GM18498 (cell line): ENCODE measurements at regions not wholly inside any gene's neighbourhood (a gene's known extent, or its start where the extent isn't known, plus 50 kb on each side); places are given as distances from the start of the nearest gene placed in this dataset.

Source experiments
- ATAC-seq: cut with Tn5 transposase; IDR thresholded peaks from one replicate; pipeline ENCODE4 v1.9.1; 2021; ENCODE audit warnings: mild to moderate bottlenecking, moderate library complexity; ENCODE audit not compliant: unreplicated experiment

GRCh38 chr4:63817196-63817865 is 591.9 kb downstream of the TECRL start:
- no peak for ATAC-seq

DNA sequence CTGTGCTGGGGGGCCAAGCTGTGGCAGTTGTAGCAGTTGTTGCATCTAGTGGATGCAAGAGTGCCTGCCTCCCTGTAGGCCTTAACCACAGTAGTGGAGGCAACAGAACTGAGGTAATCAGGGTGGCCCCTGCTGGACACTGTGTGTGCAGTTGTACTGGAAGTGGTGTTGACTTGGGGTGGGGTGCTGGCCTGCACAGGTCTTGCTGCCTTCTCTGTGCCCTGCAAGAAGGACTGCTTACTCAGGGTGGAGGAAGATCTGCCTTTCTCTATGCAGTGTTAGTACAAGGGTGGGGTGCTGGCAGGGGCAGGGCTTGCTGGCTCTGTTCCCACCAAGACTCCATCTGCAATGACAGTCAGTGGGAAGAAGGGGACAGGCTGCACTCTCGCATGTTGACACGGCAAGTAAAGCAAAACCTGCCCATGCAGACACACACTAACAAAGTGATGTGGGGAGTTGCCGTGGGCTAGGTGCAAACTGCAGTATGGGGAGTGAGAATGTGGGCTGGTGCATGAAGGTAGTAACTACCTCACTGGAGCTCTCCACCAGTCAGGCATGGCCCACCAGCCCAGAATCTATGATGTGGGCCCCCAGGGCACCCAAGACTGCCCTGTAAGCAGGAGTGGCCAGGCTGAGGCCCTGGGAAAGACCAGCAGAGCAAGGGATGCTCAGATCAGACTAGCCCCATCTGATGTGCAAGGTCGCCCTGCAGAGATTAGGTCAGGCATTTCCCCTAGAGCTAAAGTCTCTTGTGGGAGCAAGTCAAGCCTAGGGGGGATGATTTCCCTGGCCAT is 594.9 kb downstream of the TECRL start:
- no peak for ATAC-seq

DNA sequence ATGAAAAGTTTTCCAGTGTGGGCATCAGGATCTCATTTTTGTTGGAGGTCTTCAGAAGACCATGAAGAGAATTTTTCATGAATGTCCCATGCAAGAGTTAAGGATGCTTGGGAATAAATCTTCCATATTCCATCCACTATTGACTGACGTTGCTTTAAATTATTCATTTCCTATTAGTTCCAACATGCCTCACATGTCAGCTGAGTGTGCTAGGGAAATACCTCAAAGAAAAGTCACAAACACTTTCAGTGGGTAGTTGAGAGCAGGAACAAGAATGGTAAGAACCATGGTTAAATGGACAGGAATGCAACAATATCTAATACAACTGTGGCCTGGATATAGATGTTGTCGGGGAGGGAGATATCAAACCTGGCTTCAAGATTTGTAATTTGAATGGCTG is 610.1 kb downstream of the TECRL start:
- ATAC-seq = no peak

- ATAC-seq = no peak
Observed at GRCh38 chr4:63795301-63795700, 613.9 kb downstream of the TECRL start.

GRCh38 chr4:63790377-63790776 is 618.9 kb downstream of the TECRL start:
- ATAC-seq = no peak

DNA sequence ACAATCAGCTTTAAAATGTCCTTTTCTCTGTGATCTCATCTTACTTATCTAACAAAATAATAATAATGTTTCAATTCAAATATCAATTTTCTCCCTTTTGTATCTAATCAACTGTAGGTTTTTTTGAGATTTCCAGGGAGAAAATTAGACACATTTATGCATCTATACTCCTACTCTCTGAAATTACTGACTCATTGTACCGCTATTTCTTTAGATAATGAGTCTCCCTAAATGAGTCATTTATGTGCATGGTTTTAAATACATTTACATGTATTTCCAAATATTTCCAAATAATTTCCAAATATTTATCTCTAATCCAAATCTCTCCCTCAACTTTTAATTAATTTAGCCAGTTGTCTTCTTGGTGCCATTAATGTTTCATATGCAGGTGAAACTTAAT is 621.0 kb downstream of the TECRL start:
- no peak for ATAC-seq

GRCh38 chr4:63787326-63787725 is 621.9 kb downstream of the TECRL start:
- ATAC-seq = no peak

GRCh38 chr4:63786171-63786570 is 623.1 kb downstream of the TECRL start:
- ATAC-seq = no peak

DNA sequence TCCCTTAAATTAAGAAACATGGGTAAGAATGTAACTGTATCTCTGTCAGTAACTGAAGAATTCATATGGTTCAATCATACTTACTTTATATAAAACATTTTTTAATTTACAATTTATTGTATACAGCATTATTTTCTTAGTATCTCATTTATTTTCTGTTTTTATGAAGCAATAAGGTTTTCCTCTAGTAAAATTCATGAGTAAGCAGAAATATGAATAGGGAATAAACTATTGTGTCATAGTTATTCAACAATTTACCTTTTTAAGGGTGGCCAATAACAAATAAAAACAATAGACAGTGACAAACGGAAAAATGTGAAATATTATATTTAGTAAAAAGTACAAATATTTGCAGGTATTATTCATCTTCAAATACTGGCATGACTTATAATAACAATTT is 624.4 kb downstream of the TECRL start:
- no peak for ATAC-seq

DNA sequence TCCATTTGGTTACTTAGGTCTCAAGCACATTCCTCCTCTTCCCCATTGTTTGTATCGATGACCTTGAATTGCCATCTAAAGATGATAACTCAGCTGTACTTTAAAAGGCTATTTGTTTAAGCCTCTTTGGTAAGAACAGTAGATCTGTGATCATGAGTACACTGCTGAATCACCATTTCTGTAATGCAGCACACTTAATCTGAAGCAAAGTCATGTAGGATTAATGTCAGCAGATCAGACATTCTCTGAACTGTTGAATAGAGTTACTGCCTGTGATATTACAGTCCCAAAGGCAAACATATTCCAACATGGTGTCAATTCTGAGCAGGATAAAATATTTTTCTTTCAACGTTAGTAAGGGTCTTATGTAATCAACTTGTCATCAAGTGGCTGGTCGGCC is 631.6 kb downstream of the TECRL start:
- no peak for ATAC-seq

DNA sequence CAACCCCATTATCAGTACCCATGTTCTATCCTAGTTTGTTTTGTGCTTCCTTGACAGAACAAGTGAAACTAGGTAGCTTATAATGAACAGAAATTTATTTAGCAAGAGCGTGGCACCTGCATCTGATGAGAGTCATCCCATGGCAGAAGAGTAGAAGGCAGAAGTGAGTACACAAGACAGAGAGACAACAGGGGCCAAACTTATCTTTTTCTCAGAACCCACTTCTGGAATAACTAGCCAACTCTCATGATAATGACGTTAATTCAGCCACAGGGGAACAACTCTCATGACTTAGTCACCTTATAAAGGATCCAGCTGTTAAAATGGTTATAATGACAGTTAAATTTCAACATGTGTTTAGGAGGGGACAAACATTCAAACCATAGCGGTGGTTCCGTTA is 644.9 kb downstream of the TECRL start:
- ATAC-seq = no peak

DNA sequence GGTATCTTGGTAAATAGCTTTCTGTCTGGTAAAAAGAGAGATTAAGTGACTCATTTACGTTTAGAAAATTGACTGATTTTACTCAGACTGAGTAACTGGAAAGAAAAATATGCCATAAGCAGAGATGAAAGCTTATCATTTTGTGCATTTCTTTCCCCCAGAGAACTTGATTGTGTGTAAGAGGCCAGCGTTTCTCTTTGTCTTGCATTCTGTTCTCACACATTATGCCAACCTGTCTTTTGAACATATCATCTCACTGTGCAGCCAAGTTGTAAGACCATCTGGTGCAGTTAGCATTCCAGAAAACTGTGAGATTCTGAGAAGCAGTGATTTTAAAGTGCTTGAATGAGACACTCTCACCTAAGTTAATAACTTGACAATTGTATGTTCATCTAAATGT is 651.3 kb downstream of the TECRL start:
- ATAC-seq = no peak

DNA sequence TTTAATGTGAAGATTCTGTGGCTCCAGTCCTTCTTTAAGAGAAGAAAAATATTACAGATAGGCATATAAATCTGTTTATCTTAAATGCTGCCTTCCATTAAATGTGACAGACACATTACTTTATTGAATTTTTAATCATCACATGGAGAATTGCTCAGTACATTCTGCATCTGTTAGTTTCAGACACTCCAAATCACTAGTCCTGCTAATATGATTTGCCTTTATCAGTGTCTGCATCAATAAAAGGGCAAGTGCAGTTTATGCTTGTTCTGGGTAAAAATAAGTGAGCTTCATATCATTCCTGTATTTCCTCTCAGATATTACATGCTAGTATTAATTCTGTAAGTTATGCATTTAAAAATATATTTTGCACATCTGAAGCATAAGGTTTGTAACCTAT is 666.4 kb downstream of the TECRL start:
- no peak for ATAC-seq

DNA sequence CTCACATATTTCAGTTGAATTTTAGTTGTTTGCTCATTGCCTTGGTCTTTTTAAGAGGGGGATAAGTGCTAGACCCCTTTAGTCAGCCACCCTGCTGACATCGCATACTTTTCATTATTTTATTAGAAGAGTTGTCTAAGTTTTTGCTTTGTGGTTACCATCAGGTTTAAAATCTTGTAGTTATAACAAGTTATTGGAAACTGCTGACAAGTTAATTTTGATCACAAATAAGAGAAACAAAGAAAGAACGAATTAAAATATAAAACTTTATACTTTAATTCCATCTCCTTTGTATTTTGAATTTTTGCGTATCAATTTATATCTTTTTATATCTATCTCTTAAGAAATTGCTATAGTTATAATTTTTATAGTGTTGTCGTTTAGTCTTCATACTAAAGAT is 679.7 kb downstream of the TECRL start:
- no peak for ATAC-seq

- no peak for ATAC-seq
Observed at GRCh38 chr4:63728480-63729177, 680.6 kb downstream of the TECRL start.

DNA sequence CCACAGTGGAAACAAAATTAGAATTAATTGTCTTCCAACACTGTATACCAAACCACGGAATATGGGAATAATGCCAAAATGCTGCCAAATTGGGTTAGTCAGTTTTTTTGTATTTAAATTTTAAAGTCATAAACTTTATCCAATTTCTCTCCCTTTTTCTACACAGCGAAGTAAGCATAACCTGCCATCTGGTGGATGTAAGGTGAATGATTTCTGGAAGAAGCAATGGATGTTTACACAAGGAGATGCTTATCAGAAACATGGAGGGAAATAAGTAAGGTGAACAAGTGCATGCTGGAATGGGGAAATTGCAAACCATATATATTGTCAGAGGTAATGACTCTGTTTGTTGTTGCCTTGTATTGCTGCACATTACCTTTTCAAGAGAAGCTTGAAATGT is 691.9 kb downstream of the TECRL start:
- ATAC-seq = no peak

- ATAC-seq = no peak
Observed at GRCh38 chr4:63708661-63709060, 700.6 kb downstream of the TECRL start.

DNA sequence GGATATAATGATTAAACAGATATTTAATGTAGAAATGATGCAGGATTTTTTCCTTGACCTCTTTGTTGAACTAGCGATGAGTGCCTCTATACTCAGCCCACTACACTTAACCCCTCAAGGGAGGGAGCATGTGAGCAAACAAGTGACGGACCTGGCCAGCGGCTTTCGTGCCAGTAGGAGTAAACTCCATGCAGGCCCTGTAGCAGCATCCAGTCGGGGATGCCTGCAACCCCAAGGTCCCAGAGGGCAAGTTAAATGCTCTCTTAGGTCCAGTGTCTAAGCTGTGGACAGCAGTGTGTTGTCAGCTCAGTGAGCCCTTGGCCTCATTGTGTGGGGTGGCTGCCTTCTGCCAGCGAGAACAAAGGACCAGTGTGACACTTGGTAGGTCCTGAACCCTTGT is 708.7 kb downstream of the TECRL start:
- no peak for ATAC-seq

DNA sequence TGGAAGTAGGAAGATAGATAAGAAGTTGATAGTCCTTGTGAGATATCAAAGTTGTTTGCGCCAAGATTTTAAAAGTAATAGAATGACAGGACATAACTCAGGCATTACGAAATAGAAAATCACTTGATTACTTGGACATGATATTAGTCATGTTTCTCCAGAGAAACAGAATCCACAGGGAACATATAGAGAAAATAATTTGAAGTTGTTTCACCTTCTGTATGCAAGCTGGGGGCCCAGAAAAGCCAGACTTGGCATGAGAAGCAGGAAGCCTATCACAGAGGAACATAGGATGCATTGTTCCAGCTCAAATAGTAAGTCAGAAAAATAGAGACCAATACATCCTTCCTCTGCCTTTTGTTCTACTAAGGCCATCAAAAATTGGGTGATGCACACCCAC is 715.9 kb downstream of the TECRL start:
- ATAC-seq = no peak

DNA sequence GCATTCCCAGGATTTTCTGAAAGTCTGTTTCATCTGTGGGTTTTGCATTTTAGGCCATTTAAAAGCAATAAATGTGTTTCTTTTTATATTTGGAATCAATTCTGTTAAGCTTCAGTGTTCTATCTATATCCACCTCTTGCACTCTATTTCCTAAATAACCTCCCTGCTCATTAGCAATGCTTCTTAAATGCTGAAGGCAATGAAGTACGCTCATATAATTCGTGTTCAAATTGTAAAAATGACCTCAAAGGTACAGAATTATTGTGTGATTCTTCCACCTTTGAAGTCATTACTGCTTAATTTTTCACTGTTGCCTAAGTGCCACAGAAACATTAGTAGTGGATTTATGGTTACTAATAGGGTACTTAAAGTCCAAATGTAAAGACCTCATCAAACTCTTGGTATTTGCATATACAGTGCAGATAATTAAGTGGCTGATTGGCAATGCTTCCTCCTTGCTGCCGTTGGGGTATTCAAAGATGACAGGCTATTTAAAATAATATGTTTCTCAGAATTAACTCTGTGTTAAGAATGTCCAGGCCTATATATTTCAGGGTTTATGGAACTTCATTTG is 730.8 kb downstream of the TECRL start:
- no peak for ATAC-seq

DNA sequence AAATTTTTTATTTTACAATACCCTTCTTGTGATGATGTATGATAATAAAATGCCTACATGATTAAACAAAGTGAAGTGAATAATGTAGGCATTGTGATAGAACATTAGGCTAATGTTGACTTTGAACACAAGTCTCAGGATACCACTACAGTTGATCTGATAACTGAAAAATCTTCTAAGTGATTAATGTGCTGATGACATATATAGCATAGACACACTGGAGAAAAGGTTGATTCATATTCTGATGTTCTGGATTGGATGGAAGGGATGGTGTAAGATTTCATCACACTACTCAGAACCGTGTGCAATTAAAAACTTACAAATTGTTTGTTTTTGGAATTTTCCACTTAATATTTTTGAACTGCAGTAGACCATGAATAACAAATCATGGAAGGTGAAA is 738.5 kb downstream of the TECRL start:
- no peak for ATAC-seq

DNA sequence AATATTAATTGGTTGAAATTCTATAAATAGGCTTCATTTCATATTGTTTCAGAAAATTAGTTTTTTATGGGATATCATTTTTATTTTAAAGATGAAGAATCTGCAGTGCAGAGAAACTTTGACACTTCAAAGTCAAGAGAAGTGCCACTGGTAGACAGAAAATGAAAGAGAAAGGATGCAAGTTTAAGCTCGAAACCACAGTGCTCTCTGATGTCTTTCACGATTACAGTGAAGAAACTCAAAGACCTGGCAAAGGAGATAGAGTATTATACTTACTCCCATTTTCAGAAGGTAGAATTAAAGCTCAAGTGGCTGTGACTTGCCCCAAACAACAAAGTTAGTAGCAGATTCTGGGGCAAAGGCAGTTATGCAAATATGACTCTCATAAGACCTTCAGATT is 745.4 kb downstream of the TECRL start:
- ATAC-seq = peak; percentile 51
